ENCODE measurements at regions not wholly inside any gene's neighbourhood (a gene's known extent, or its start where the extent isn't known, plus 50 kb on each side); places are given as distances from the start of the nearest gene placed in this dataset.

DNA sequence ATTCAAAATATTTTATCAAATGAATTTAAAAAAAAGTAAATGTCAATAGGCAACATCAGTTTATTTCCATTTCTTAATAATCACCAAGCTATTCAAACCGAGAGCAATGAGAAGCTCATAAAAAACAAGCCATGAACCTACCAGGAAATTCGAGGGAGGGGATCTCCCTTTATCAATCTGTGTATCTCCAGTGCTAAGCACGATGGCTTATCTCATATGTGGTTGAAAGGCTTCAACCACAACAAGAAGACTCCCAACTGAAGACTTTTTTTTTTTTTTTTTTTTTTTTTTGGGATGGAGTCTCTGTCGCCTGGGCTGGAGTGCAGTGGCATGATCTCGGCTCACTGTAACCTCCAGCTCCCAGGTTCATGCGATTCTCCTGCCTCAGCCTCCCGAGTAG lies 833.3 kb downstream of the USP25 start:
- no peak overlapping the region for H3K4me3 ChIP-seq
- 87 to 93% methylated on average over 7 of the region's 7 CpGs for WGBS, 2 donors

DNA sequence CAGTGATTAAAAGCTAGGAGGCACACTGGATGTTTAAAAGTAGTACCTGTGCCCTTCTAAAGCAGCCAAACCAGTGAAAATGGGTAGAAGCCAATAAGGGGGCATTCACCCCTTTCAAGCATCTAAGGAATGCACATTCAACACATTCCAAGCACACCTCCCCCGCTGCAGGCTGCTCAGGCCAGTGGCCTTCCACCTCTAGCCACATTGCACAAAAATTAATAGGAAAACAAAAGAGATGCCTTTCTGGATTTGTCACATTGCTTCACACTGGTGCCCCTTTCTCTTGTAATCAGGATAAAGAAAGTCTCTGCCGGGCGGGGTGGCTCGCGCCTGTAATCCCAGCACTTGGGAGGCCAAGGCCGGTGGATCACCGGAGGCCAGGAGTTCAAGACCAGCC lies 834.0 kb downstream of the USP25 start:
- no peak for DNase-seq (ENCODE audit: low spot score in 2 of 2)
- Histone ChIP-seq H3K4me3 (no peak overlapping the region), H3K27ac (peak overlapping the region in 2 of 4 donors; percentile 20 to 57), H3K27me3 (no peaks in the 10 kb centered on the region), H3K9me3 (no peaks in the 10 kb centered on the region), H3K4me1 (peaks cover 0 to 48% (median 0%) of the 10 kb centered on the region in 4 donors), H3K36me3 (no peaks in the 10 kb centered on the region)
- WGBS, 2 donors = 52 to 67% methylated on average over 7 of the region's 7 CpGs
- no peak for TF ChIP-seq POLR2A (IDR thresholded peaks at IDR 0.05)

More for the DNA sequence above, 833.3 kb downstream of the USP25 start:
- H3K27me3 ChIP-seq = no peaks in the 10 kb centered on the region
- DNase-seq (ENCODE audit: low spot score in 2 of 2) = no peak
- peaks cover 0 to 42% (median 0%) of the 10 kb centered on the region in 4 donors for H3K4me1 ChIP-seq
- H3K36me3 ChIP-seq = no peaks in the 10 kb centered on the region
- TF ChIP-seq, protein P1, sequence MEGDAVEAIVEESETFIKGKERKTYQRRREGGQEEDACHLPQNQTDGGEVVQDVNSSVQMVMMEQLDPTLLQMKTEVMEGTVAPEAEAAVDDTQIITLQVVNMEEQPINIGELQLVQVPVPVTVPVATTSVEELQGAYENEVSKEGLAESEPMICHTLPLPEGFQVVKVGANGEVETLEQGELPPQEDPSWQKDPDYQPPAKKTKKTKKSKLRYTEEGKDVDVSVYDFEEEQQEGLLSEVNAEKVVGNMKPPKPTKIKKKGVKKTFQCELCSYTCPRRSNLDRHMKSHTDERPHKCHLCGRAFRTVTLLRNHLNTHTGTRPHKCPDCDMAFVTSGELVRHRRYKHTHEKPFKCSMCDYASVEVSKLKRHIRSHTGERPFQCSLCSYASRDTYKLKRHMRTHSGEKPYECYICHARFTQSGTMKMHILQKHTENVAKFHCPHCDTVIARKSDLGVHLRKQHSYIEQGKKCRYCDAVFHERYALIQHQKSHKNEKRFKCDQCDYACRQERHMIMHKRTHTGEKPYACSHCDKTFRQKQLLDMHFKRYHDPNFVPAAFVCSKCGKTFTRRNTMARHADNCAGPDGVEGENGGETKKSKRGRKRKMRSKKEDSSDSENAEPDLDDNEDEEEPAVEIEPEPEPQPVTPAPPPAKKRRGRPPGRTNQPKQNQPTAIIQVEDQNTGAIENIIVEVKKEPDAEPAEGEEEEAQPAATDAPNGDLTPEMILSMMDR (IDR thresholded peaks at IDR 0.05) = no peak
- no peaks in the 10 kb centered on the region for H3K9me3 ChIP-seq
- peak overlapping the region in 2 of 4 donors; percentile 20 to 38 for H3K27ac ChIP-seq

DNA sequence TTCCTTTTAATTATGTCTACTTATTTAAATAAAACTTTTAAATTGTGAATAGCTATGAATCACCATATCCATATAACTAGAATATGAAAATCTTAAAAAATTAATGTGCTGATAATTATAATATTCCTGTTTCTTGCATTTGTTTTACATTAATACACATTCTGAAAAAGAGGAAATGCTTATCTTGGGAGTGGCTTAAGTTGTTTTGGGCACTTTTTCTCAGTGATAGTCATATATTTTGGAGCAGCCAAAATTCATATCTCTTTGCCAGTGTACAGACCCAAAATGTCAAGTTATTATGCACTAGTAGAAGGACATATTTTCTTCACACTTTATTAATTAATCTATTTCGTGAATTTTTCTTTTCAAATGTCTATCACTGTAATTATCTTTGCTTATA lies 838.5 kb downstream of the USP25 start:
- no peak overlapping the region for H3K4me3 ChIP-seq
- H3K27ac ChIP-seq = no peak overlapping the region
- H3K27me3 ChIP-seq = no peaks in the 10 kb centered on the region
- DNase-seq (ENCODE audit: low spot score in 2 of 2) = no peak
- no peaks in the 10 kb centered on the region for H3K9me3 ChIP-seq
- H3K36me3 ChIP-seq = no peaks in the 10 kb centered on the region
- TF ChIP-seq POLR2A (IDR thresholded peaks at IDR 0.05) (no peak), EP300 (IDR thresholded peaks at IDR 0.05) (no peak)
- TF ChIP-seq, protein P1 (IDR thresholded peaks at IDR 0.05) = no peak
- peaks cover 0 to 53% (median 0%) of the 10 kb centered on the region in 4 donors for H3K4me1 ChIP-seq
- WGBS, 2 donors = 75 to 77% methylated on average over 1 of the region's 1 CpG

DNA sequence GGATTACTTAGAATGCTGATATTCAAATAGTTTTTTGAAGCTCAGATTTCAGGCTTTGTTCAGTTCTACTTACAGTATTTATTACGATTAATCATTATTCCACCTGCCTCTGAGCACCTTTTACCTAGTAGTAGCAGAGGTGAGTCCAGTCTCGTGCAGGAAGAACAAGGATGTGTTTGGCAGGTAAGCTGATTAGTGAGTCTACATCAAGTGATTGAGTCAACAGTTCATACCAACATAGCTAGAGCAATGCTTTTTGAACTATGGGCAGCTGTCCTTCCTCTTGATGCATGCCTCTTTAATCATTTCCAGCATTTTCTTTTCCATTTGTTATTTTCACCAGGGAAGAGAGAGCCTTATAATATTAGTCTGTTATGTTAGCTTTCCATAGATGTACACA lies 838.9 kb downstream of the USP25 start:
- Histone ChIP-seq H3K36me3 (no peaks in the 10 kb centered on the region), H3K4me3 (no peak overlapping the region), H3K9me3 (no peaks in the 10 kb centered on the region), H3K27ac (peak overlapping the region in 1 of 4 donors; percentile 75), H3K4me1 (peaks cover 0 to 49% (median 0%) of the 10 kb centered on the region in 4 donors), H3K27me3 (no peaks in the 10 kb centered on the region)
- TF ChIP-seq POLR2A (IDR thresholded peaks at IDR 0.05) = no peak
- no peak for DNase-seq (ENCODE audit: low spot score in 2 of 2)
- 93 to 94% methylated on average over 2 of the region's 2 CpGs for WGBS, 2 donors

DNA sequence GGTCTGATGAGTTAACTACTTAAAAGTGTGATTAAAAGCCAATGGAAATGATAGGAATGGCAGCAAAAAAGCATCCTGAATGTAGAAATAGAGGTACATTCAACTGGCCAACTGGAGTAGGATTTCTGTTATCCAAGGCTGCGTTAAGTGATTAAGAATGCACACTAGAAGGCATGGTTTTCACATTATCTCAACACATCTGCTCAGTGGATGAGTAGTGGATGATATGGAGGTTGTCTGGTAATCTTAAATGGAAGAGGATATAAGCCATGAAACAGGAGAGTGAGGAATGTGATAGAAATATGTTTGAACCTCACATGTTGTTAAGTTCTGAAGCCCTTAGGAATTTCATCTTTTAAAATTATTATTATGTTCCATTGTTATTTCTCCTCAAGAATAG lies 839.9 kb downstream of the USP25 start:
- H3K27me3 ChIP-seq = no peaks in the 10 kb centered on the region
- no peaks in the 10 kb centered on the region for H3K36me3 ChIP-seq
- H3K27ac ChIP-seq = peak overlapping the region in 2 of 4 donors; percentile 73 to 75
- no peak overlapping the region for H3K4me3 ChIP-seq
- WGBS, 2 donors = 73 to 90% methylated on average over 1 of the region's 1 CpG
- H3K9me3 ChIP-seq = no peaks in the 10 kb centered on the region
- no peak for DNase-seq (ENCODE audit: low spot score in 2 of 2)
- TF ChIP-seq EP300 (IDR thresholded peaks at IDR 0.05) = no peak
- TF ChIP-seq, protein P1 (IDR thresholded peaks at IDR 0.05) = no peak
- no peak for TF ChIP-seq POLR2A (IDR thresholded peaks at IDR 0.05)
- peaks cover 0 to 38% (median 0%) of the 10 kb centered on the region in 4 donors for H3K4me1 ChIP-seq

DNA sequence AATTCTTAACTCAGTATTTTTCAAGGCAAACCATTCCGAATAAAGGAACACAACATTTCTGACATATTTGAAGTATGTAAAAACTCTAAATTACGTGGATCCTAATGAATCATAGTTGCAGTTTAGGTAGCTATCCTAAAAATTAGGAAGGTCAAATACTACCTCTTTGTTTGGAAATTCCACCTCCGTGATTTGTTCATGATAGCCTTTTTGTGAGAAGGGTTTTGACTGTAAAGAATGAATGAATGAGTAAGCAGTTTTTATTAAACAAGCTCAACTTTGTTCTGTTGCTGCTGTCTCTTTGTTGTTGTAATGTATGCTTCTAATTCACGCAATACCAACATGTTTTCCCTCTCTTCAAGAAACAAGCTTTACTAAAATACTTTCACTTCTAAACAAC lies 840.4 kb downstream of the USP25 start:
- Histone ChIP-seq H3K9me3 (no peaks in the 10 kb centered on the region), H3K4me3 (no peak overlapping the region), H3K36me3 (no peaks in the 10 kb centered on the region), H3K4me1 (peaks cover 0 to 37% (median 0%) of the 10 kb centered on the region in 4 donors), H3K27ac (peak overlapping the region in 3 of 4 donors; percentile 21 to 75 (median 73)), H3K27me3 (no peaks in the 10 kb centered on the region)
- TF ChIP-seq EP300 (IDR thresholded peaks at IDR 0.05) (no peak), POLR2A (IDR thresholded peaks at IDR 0.05) (no peak)
- TF ChIP-seq, protein P1 (IDR thresholded peaks at IDR 0.05) = no peak
- no peak for DNase-seq (ENCODE audit: low spot score in 2 of 2)
- 43 to 54% methylated on average over 4 of the region's 4 CpGs for WGBS, 2 donors
